HCT116 (cell line): ENCODE measurements at regions not wholly inside any gene's neighbourhood (a gene's known extent, or its start where the extent isn't known, plus 50 kb on each side); places are given as distances from the start of the nearest gene placed in this dataset.

Source experiments
- ATAC-seq: fragments of 200-7000 bp; cut with Tn5 transposase; 2 replicates; pipeline ENCODE4 v1.9.1; 2020; ENCODE audit warnings: mild to moderate bottlenecking, moderate library complexity
- BruUV-seq: library from RNA; stranded (reverse); fragments of 400-500 nt; replicated peaks from 2 replicates; lab custom pipeline; 2021; lab: Mats Ljungman, UMichigan
- CTCF ChIA-PET: fragments of 300-600 bp; sonication (Branson Sonifier 250); formaldehyde crosslinking; loops from one replicate; lab custom pipeline; 2021; ENCODE audit warnings: antibody characterized with exemption; lab: Charles Lee
- POLR2A ChIA-PET: fragments of 300-600, 350-600 bp; sonication (Branson Sonifier 250); formaldehyde crosslinking; loops from one replicate; lab custom pipeline; 2021; ENCODE audit warnings: antibody characterized with exemption; lab: Charles Lee
- RAD21 ChIA-PET, 2 experiments: fragments of 300-600 bp; sonication (Branson Sonifier 250); formaldehyde crosslinking; loops; one replicate each; lab custom pipeline; 2023; ENCODE audit warnings: low total read pairs in 2 of 2; ENCODE audit not compliant: uncharacterized antibody in 2 of 2, unreplicated experiment in 2 of 2, low non-redundant PET in 1 of 2; lab: Charles Lee
- DNase-seq: peaks from one replicate; pipeline ENCODE4 v3.0.0-alpha.2; 2010; ENCODE audit warnings: low read depth, low spot score
- H2AFZ ChIP-seq: fragments of 200-600 bp; shearing (Covaris generic), sonication (generic); 2 replicates; pipeline ENCODE4 v1.6.1; 2017; ENCODE audit warnings: low read depth, mixed run types, mixed read lengths, antibody characterized with exemption, low read length; ENCODE audit not compliant: poor library complexity, severe bottlenecking
- H3K27ac ChIP-seq: 2 replicates; pipeline ENCODE4 v1.5.1; 2012; ENCODE audit warnings: low read depth, low read length
- H3K27me3 ChIP-seq: fragments of 200-600 bp; sonication (generic); 2 replicates; pipeline ENCODE4 v1.6.1; 2016; ENCODE audit warnings: mixed run types, low read length, mixed read lengths; ENCODE audit not compliant: insufficient read depth
- H3K36me3 ChIP-seq, 2 experiments: fragments of 200-500 bp in 1 of 2; fragments of 200-600 bp in 1 of 2; sonication (Bioruptor generic) in 1 of 2; sonication (generic) in 1 of 2; 2 replicates each; pipeline versions ENCODE4 v1.5.1 to v1.6.1; 2014 to 2016; ENCODE audit warnings: low read length in 2 of 2, inconsistent platforms in 1 of 2, mixed read lengths in 1 of 2, mixed run types in 1 of 2; ENCODE audit not compliant: insufficient read depth in 2 of 2, control insufficient read depth in 1 of 2
- H3K4me1 ChIP-seq, 2 experiments: fragments of 200-600 bp in 1 of 2; sonication (generic) in 1 of 2; 2 replicates each; pipeline versions ENCODE4 v1.5.1 to v1.6.1; 2012 to 2017; ENCODE audit warnings: low read length in 2 of 2, inconsistent platforms in 1 of 2, mild to moderate bottlenecking in 1 of 2, mixed read lengths in 1 of 2, mixed run types in 1 of 2, moderate library complexity in 1 of 2; ENCODE audit not compliant: insufficient read depth in 2 of 2, control insufficient read depth in 1 of 2
- H3K4me2 ChIP-seq: fragments of 200-600 bp; sonication (generic); 2 replicates; pipeline ENCODE4 v1.6.1; 2017; ENCODE audit warnings: mixed run types, low read length, mixed read lengths
- H3K4me3 ChIP-seq, 2 experiments: fragments of 200-600 bp in 1 of 2; sonication (generic) in 1 of 2; replicated peaks in 1 of 2; 2 replicates each; pipeline ENCODE4 v1.5.1; 2011 to 2016; ENCODE audit warnings: low read length in 2 of 2, control low read depth in 1 of 2, low read depth in 1 of 2, mild to moderate bottlenecking in 1 of 2, mixed read lengths in 1 of 2, mixed run types in 1 of 2
- H3K79me2 ChIP-seq: fragments of 200-600 bp; sonication (generic); 2 replicates; pipeline ENCODE4 v1.6.1; 2017; ENCODE audit warnings: mild to moderate bottlenecking, mixed run types, low read length, moderate library complexity, mixed read lengths; ENCODE audit not compliant: insufficient read depth
- H3K9ac ChIP-seq: fragments of 200-600 bp; sonication (generic); 2 replicates; pipeline ENCODE4 v1.6.1; 2016; ENCODE audit warnings: low read length, mixed read lengths
- H3K9me2 ChIP-seq: fragments of 200-600 bp; sonication (generic), shearing (Covaris generic); 2 replicates; pipeline ENCODE4 v1.6.1; 2017; ENCODE audit warnings: mixed run types, mild to moderate bottlenecking, moderate library complexity; ENCODE audit not compliant: insufficient read depth
- H3K9me3 ChIP-seq, 2 experiments: fragments of 200-500 bp in 1 of 2; fragments of 200-600 bp in 1 of 2; sonication (Bioruptor generic) in 1 of 2; sonication (generic) in 1 of 2; 2 replicates each; pipeline ENCODE4 v1.6.1; 2014 to 2017; ENCODE audit warnings: low read length in 2 of 2, mixed read lengths in 2 of 2, inconsistent platforms in 1 of 2, low read depth in 1 of 2, mild to moderate bottlenecking in 1 of 2, mixed run types in 1 of 2, moderate library complexity in 1 of 2; ENCODE audit not compliant: control insufficient read depth in 1 of 2, insufficient read depth in 1 of 2
- H4K20me1 ChIP-seq: fragments of 200-600 bp; sonication (generic), shearing (Covaris generic); 2 replicates; pipeline ENCODE4 v1.6.1; 2017; ENCODE audit warnings: mixed run types, mild to moderate bottlenecking, moderate library complexity; ENCODE audit not compliant: insufficient read depth
- ATF3 ChIP-seq: IDR thresholded peaks from 2 replicates; pipeline ENCODE4 v1.6.1; 2012
- CBX3 ChIP-seq: IDR thresholded peaks from 2 replicates; pipeline ENCODE4 v1.6.1; 2012; ENCODE audit warnings: low read depth
- CEBPB ChIP-seq: IDR thresholded peaks from 2 replicates; pipeline ENCODE4 v1.6.1; 2012; ENCODE audit warnings: low read depth
- CTCF ChIP-seq, 3 experiments: fragments of 200-600 bp in 1 of 3; sonication (generic) in 1 of 3; IDR thresholded peaks in 2 of 3; conservative IDR thresholded peaks in 1 of 3; 2 replicates each; pipeline ENCODE4 v1.5.1; 2012 to 2017; ENCODE audit warnings: low read depth in 2 of 3, low read length in 2 of 3, antibody characterized with exemption in 1 of 3, borderline replicate concordance in 1 of 3, control low read depth in 1 of 3, mild to moderate bottlenecking in 1 of 3, mixed read lengths in 1 of 3, mixed run types in 1 of 3, moderate library complexity in 1 of 3; ENCODE audit not compliant: insufficient read depth in 1 of 3
- ELF1 ChIP-seq: IDR thresholded peaks from 2 replicates; pipeline ENCODE4 v1.6.1; 2012; ENCODE audit warnings: low read depth, borderline replicate concordance
- EZH2phosphoT487 ChIP-seq: fragments of 200-600 bp; IDR thresholded peaks from 2 replicates; pipeline ENCODE4 v1.6.1; 2018; ENCODE audit warnings: antibody characterized with exemption, borderline replicate concordance
- FOSL1 ChIP-seq: IDR thresholded peaks from 2 replicates; pipeline ENCODE4 v1.6.1; 2012; ENCODE audit warnings: low read depth
- JUND ChIP-seq: IDR thresholded peaks from 2 replicates; pipeline ENCODE4 v1.6.1; 2012
- MAX ChIP-seq: IDR thresholded peaks from 2 replicates; pipeline ENCODE4 v1.6.1; 2012
- POLR2A ChIP-seq: IDR thresholded peaks from 2 replicates; pipeline ENCODE4 v1.7.0; 2011; ENCODE audit warnings: borderline replicate concordance; ENCODE audit not compliant: insufficient read depth, insufficient read length; ENCODE audit errors: extremely low read depth
- POLR2AphosphoS5 ChIP-seq: IDR thresholded peaks from 2 replicates; pipeline ENCODE4 v1.6.1; 2011; ENCODE audit warnings: mild to moderate bottlenecking, low read depth, low read length, moderate library complexity
- RAD21 ChIP-seq: IDR thresholded peaks from 2 replicates; pipeline ENCODE4 v1.6.1; 2012; ENCODE audit warnings: low read depth, mild to moderate bottlenecking
- SIN3A ChIP-seq: IDR thresholded peaks from 2 replicates; pipeline ENCODE4 v1.6.1; 2012; ENCODE audit warnings: low read depth
- SP1 ChIP-seq: IDR thresholded peaks from 2 replicates; pipeline ENCODE4 v1.6.1; 2012; ENCODE audit warnings: low read depth
- SRF ChIP-seq: IDR thresholded peaks from 2 replicates; pipeline ENCODE4 v1.6.1; 2012; ENCODE audit warnings: low read depth
- TCF7L2 ChIP-seq: IDR thresholded peaks from 2 replicates; pipeline ENCODE4 v1.7.0; 2011; ENCODE audit warnings: borderline replicate concordance, inconsistent platforms; ENCODE audit not compliant: insufficient read depth, insufficient read length; ENCODE audit errors: extremely low read depth
- ZBTB33 ChIP-seq: IDR thresholded peaks from 2 replicates; pipeline ENCODE4 v1.6.1; 2011; ENCODE audit warnings: mild to moderate bottlenecking, low read length, moderate library complexity; ENCODE audit not compliant: insufficient replicate concordance; ENCODE audit errors: extremely low read depth
- ZFX ChIP-seq: fragments of 450-650 bp; IDR thresholded peaks from 2 replicates; pipeline ENCODE4 v1.6.1; 2017
- intact Hi-C: fragments of 100-400 bp; cut with micrococcal nuclease; formaldehyde crosslinking; loops from 2 replicates; pipeline ENCODE4 v1.10.0; 2022
- TF ChIP-seq, protein P1 (sequence below): IDR thresholded peaks from 2 replicates; pipeline ENCODE4 v1.6.1; 2012; ENCODE audit warnings: low read depth

- Histone ChIP-seq H2AFZ (no peak overlapping the region), H3K4me2 (no peak overlapping the region), H3K27ac (no peak overlapping the region), H3K9ac (no peak overlapping the region), H4K20me1 (no peaks in the 10 kb centered on the region), H3K27me3 (peaks cover 10% of the 10 kb centered on the region; the same call in 1 of the 2 replicates), H3K9me3 (no peaks in the 10 kb centered on the region), H3K36me3 (no peaks in the 10 kb centered on the region), H3K4me3 (no peak overlapping the region), H3K79me2 (no peaks in the 10 kb centered on the region), H3K9me2 (no peaks in the 10 kb centered on the region), H3K4me1 (peaks cover 6 to 9% of the 10 kb centered on the region in 2 experiments; a peak in 3 of 4 replicates)
- no peak for ATAC-seq
- RAD21 ChIA-PET, result no interaction called here
- no peak for DNase-seq
- CTCF ChIA-PET, result no interaction called here
- intact Hi-C loops, result no loop called here
- POLR2A ChIA-PET, result no interaction called here
- TF ChIP-seq, protein P1, sequence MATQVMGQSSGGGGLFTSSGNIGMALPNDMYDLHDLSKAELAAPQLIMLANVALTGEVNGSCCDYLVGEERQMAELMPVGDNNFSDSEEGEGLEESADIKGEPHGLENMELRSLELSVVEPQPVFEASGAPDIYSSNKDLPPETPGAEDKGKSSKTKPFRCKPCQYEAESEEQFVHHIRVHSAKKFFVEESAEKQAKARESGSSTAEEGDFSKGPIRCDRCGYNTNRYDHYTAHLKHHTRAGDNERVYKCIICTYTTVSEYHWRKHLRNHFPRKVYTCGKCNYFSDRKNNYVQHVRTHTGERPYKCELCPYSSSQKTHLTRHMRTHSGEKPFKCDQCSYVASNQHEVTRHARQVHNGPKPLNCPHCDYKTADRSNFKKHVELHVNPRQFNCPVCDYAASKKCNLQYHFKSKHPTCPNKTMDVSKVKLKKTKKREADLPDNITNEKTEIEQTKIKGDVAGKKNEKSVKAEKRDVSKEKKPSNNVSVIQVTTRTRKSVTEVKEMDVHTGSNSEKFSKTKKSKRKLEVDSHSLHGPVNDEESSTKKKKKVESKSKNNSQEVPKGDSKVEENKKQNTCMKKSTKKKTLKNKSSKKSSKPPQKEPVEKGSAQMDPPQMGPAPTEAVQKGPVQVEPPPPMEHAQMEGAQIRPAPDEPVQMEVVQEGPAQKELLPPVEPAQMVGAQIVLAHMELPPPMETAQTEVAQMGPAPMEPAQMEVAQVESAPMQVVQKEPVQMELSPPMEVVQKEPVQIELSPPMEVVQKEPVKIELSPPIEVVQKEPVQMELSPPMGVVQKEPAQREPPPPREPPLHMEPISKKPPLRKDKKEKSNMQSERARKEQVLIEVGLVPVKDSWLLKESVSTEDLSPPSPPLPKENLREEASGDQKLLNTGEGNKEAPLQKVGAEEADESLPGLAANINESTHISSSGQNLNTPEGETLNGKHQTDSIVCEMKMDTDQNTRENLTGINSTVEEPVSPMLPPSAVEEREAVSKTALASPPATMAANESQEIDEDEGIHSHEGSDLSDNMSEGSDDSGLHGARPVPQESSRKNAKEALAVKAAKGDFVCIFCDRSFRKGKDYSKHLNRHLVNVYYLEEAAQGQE, result no peak
- TF ChIP-seq SP1, result no peak
- no peak for TF ChIP-seq CTCF (IDR thresholded peaks at IDR 0.05 in 2 of 3, conservative IDR thresholded peaks at IDR 0.05 in 1 of 3; ENCODE audit: borderline replicate concordance in 1 of 3, insufficient read depth in 1 of 3, low read depth in 2 of 3, low read length in 2 of 3)
- TF ChIP-seq ZFX, result no peak
- no peak for TF ChIP-seq ATF3
- TF ChIP-seq ZBTB33, result no peak
- TF ChIP-seq FOSL1, result no peak
- no peak for TF ChIP-seq SRF
- no peak for TF ChIP-seq RAD21
- TF ChIP-seq CEBPB, result no peak
- no peak for TF ChIP-seq EZH2phosphoT487
- TF ChIP-seq ELF1, result no peak
- no peak for TF ChIP-seq TCF7L2
- TF ChIP-seq MAX, result no peak
- TF ChIP-seq POLR2A, result no peak
- TF ChIP-seq CBX3, result no peak
- TF ChIP-seq SIN3A, result no peak
- no peak for TF ChIP-seq POLR2AphosphoS5
- no peak for TF ChIP-seq JUND
- no TSS peak for BruUV-seq
These were observed 106.6 kb upstream of the BARHL2 start for GRCh38 chr1:90823686-90824085.
